Cardiac septum (tissue), 1 donor: ENCODE measurements at regions not wholly inside any gene's neighbourhood (a gene's known extent, or its start where the extent isn't known, plus 50 kb on each side); places are given as distances from the start of the nearest gene placed in this dataset.

Experiments used
- DNase-seq: peaks from one replicate; pipeline ENCODE4 v3.0.0-alpha.2; 2020; ENCODE audit warnings: low spot score
- intact Hi-C: fragments of 100-400 bp; cut with DNase I; formaldehyde crosslinking; loops from one replicate; pipeline ENCODE4 v1.14.0; 2022
- donor health status: DM: no; HTN: no; CAD: no.

- no peak for DNase-seq
- intact Hi-C loops: no loop called here
Measured at GRCh38 chr4:66667249-66667648, 878.1 kb downstream of the CENPC start.

- intact Hi-C loops: no loop called here
- no peak for DNase-seq
Measured at GRCh38 chr4:66662620-66663019, 882.7 kb downstream of the CENPC start.

DNA sequence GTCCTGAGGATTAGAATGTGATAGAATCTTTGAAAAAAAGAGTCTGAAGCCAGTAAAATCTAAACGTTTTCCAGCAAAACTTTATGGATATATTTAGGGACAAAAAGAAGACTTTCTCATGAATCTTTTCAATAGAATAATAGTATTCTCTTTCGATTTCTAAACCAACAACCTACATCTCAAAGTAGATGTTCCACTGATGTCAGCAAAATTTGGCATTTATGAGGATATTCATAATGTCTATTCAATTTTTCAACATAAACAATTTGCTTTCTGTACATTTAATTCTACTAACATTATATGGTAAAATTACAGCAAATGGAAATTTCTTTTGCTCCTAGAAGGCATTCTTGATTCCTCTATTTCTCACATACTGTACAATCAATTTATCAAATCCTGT lies 886.5 kb downstream of the CENPC start:
- intact Hi-C loops: no loop called here
- no peak for DNase-seq

GRCh38 chr4:66655505-66655904 lies 889.8 kb downstream of the CENPC start:
- no peak for DNase-seq
- intact Hi-C loops: no loop called here

- intact Hi-C loops: no loop called here
- DNase-seq: no peak
Measured at GRCh38 chr4:66653937-66654336, 891.4 kb downstream of the CENPC start.

DNA sequence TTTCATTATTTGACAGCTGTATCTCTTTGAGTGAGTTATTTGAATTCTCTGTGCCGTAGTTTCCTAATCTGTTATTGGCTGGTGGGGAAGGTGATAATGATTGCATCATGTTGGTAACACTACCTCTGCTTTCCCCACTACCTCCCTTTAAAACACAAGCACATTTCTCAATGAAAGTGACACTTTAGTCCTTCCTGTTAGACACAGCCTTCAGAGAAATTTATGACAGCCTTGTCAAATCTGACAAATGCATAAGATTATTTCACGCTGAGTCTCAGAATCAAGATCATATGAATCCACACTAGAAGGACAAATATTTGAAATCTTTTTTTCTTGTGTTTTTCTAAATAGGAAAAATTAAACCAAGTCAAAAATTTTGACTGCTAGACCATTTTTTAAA lies 896.1 kb downstream of the CENPC start:
- no peak for DNase-seq
- intact Hi-C loops: no loop called here

DNA sequence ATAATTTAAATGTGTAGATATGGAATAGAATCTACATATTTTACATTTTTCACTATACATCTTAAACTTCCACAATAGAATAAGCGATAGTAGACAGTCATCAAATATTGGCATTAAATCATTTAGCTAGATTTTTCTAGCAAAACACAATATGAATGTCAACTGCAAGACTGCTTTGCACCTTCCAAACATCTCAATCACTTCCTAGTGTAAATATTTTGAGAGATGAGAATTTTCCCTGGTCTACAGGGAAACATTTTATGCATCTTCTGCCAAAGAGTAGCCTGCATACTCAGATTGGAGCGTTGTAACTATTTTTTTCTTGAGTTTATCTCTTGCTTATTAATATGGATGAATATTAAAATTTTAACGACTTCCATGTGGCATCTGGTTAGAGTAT lies 897.4 kb downstream of the CENPC start:
- no peak for DNase-seq
- intact Hi-C loops: no loop called here

- DNase-seq: no peak
- intact Hi-C loops: no loop called here
Measured at GRCh38 chr4:66647476-66647875, 897.8 kb downstream of the CENPC start.

GRCh38 chr4:66640233-66640990 lies 904.9 kb downstream of the CENPC start:
- no peak for DNase-seq

DNA sequence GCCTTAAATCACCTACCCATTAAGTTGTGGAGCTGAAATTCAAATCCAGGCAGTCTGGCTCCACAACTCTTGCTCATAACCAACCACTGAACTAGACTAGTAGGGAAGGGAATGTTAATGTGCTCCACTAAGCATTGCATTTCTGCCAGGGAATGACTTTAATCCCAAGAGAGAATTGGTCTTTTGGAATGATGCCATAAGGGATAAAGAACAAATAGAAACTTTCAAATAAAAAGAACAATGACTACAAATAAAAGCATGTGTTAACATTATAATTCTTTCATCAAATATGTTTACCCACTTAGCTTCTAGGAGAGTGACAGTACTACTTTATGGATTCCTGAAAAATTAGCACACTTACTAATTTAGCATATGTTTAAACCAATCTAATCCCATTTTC lies 905.9 kb downstream of the CENPC start:
- no peak for DNase-seq
- intact Hi-C loops: no loop called here

More at GRCh38 chr4:66640233-66640990, 904.9 kb downstream of the CENPC start:
- intact Hi-C loops: no loop called here

DNA sequence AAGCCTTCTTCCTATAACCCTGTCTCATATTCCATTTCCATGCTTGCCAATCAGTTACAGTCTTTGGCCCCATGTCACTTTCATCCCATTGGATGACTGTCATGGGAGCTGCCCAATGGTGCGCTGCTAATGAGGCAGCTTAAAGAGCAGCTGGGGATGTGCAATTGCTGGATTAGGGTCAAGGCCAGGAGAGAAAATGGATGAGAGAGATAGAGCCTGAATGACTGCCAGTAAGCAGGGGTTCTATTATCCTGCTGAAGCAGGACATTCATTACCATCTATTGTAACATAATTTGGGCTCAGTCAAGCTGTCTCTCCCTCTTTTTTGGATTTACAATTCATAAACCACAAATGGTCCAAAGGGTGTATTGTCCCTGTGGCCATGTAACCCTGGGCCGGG lies 909.0 kb downstream of the CENPC start:
- intact Hi-C loops: no loop called here

GRCh38 chr4:66633477-66633876 lies 911.8 kb downstream of the CENPC start:
- DNase-seq: no peak
- intact Hi-C loops: no loop called here

More for the DNA sequence above, 909.0 kb downstream of the CENPC start:
- DNase-seq: no peak

DNA sequence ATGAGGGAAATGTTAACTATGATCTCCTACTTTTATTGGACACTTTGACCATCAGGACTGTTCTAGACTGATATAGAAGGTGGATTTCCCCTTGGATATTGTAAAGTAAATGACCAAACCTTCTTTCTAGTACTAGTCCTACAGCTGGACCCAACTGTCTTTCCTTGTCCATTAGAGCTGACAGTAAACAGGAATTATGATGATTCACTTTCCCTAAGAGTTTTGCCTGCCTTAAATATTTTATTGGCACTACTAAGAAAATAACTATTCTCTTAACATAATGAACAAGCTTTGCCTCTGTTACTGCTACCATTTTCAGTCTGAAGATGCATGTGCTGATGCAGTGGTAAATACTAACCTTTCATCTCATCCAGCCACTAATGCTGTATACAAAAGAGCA lies 915.4 kb downstream of the CENPC start:
- intact Hi-C loops: no loop called here
- no peak for DNase-seq

DNA sequence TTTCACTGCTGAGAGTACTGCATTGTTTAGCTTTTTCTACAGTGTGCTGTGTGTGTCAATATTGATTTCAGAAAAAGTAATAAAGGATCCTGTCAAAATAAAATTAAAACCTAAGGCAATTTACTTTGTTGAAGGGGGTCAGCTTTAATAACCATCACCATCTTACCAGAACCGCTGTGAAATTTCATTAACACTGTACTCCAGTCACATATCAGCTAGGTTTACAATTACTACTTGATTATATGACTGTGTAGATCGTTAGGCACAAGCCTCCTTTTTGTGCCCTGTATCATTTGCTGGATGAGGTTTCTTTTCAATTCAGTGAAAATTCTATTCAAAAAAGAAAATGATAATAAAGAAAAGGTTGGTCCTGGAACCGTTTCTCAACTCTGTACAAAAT lies 917.2 kb downstream of the CENPC start:
- intact Hi-C loops: no loop called here
- DNase-seq: no peak

- DNase-seq: no peak
- intact Hi-C loops: no loop called here
Measured at GRCh38 chr4:66625480-66625879, 919.8 kb downstream of the CENPC start.

DNA sequence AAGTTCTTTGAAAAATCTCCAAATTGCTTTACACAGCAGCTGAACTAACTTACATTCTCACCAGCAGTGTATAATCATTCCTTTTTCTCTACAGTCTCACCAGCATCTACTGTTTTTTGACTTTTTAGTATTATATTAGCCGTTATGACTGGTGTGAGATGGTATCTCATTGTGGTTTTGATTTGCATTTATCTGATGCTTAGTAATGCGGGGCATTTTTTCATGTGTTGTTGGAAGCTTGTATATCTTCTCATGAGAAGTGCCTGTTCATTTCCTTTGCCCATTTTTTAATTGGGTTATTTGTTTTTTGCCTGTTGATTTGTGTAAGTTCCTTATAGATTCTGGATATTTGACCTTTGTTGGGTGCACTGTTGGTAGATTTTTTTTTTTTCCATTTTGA lies 931.7 kb downstream of the CENPC start:
- intact Hi-C loops: no loop called here
- DNase-seq: no peak

DNA sequence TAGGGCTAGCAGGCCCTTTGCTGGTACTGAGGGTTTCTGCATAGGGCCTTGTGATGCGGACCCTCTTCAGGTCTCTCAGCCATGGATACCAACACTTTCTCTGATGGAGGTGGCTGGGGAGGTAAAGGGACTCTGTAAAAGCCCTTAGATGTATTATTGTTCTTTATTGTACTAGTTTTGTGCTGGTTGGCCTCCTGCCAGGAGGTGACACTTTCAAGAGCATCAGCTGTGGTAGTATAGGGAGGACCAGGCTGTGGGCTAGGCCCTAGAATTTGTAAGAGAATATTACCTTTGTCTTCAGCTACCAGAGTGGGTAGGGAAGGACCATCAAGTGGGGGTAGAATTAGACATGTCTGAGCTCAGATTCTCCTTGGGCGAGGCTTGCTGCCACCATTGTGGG lies 936.3 kb downstream of the CENPC start:
- no peak for DNase-seq

GRCh38 chr4:66606908-66607307 lies 936.6 kb upstream of the EPHA5 start:
- intact Hi-C loops: no loop called here
- no peak for DNase-seq

More for the DNA sequence above, 936.3 kb downstream of the CENPC start:
- intact Hi-C loops: no loop called here

GRCh38 chr4:66606215-66606614 lies 935.9 kb upstream of the EPHA5 start:
- intact Hi-C loops: no loop called here
- DNase-seq: no peak

DNA sequence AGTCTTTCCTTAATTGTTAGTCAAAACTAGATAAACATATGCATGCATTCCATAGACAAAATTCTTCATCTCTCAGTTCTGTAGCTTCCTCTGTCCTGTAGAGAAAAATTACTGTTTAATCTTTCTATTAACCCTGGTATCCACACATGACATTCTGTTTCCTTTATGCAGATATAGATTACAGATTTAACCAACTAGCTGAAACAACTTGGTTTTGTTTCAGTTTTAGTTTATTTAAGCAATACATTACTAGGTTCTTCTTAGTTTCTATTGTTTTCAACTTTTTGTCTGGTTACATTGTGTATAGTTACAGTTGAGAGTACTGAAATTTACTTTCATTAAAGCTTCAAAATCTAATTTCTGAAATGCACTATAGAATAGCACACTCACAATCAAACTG lies 933.9 kb upstream of the EPHA5 start:
- DNase-seq: no peak
- intact Hi-C loops: no loop called here

DNA sequence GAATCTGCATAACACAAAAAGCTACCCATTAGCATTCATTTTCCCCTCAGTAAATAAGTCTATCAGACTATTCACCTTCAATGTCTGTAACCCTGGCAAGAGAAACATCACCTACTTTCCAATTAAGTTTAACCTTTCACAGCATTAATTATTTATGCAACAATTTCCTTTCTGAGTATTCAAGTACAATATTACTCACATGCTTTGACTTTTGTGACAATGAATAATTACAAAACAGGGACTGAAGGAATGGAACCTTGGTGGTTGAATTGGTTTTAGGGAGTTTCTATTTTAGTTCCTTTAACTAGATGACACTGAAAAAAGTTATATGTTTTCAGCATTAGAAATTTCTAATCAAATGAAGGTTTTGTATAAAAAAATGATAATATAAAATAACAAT lies 932.3 kb upstream of the EPHA5 start:
- intact Hi-C loops: no loop called here
- no peak for DNase-seq

DNA sequence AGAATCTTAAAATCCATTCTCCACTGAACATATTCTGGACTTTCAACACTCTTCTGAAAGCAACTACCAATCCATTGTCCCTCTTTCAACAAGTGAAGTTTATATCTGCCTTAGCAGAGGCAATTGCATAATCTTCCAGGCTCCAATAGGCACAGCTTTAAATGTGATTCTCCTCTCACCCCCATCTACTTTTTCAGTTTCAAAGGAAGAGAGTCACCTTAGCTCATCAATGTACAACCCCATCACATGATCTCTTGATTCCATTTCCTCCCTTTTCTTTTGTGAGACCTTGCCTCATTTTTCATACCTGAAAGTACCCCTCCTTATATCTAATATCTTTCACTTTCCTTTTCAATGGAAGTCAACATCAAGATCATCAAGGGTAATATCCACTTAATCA lies 921.7 kb upstream of the EPHA5 start:
- no peak for DNase-seq
- intact Hi-C loops: no loop called here
